GM12801 (cell line): ENCODE measurements at regions not wholly inside any gene's neighbourhood (a gene's known extent, or its start where the extent isn't known, plus 50 kb on each side); places are given as distances from the start of the nearest gene placed in this dataset.

Source experiments
- TF ChIP-seq, protein P1 (sequence below): IDR thresholded peaks from one replicate; pipeline ENCODE4 v1.5.1; 2011; ENCODE audit warnings: control low read depth; ENCODE audit not compliant: insufficient read length; ENCODE audit errors: extremely low read depth

DNA sequence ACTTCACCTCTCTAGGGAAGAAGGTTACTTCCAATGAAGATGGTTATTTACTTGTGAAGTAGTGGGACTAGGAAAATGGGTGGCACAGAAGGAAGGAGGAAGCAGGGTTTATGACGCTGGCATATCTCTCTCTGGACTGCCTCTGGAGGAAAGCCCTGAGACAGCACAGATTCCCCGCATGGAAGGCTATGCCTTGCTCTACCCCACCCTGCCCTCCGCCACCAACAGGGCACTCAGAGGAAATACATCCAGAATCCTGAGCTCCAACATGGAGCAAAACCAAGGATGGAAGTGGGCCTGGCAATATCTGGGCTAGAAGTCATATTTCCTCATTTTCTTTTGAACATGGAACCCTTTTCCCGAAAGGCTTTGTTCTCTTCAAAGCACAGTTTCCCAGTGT is 346.9 kb downstream of the ZSWIM6 start:
- TF ChIP-seq, protein P1, sequence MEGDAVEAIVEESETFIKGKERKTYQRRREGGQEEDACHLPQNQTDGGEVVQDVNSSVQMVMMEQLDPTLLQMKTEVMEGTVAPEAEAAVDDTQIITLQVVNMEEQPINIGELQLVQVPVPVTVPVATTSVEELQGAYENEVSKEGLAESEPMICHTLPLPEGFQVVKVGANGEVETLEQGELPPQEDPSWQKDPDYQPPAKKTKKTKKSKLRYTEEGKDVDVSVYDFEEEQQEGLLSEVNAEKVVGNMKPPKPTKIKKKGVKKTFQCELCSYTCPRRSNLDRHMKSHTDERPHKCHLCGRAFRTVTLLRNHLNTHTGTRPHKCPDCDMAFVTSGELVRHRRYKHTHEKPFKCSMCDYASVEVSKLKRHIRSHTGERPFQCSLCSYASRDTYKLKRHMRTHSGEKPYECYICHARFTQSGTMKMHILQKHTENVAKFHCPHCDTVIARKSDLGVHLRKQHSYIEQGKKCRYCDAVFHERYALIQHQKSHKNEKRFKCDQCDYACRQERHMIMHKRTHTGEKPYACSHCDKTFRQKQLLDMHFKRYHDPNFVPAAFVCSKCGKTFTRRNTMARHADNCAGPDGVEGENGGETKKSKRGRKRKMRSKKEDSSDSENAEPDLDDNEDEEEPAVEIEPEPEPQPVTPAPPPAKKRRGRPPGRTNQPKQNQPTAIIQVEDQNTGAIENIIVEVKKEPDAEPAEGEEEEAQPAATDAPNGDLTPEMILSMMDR: no peak

DNA sequence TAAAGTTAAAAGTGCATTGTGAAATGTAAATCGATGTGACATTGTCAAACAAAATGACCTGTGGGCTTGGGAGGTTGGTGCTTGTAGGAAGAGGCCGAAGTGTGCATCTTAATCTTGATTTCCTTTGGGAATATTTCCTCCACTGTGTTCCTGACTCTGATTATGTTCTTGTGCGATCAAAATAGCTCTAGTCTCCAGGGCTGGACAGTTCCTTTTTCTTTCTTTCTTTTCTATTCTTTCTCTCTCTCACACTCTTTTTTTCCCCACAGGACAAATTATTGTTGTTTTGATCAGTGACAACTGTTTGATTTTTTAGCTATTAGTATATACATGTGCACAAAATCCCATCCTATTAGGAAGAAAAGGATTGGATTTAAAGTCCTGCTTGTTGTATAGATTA is 347.5 kb downstream of the ZSWIM6 start:
- TF ChIP-seq, protein P1: no peak

DNA sequence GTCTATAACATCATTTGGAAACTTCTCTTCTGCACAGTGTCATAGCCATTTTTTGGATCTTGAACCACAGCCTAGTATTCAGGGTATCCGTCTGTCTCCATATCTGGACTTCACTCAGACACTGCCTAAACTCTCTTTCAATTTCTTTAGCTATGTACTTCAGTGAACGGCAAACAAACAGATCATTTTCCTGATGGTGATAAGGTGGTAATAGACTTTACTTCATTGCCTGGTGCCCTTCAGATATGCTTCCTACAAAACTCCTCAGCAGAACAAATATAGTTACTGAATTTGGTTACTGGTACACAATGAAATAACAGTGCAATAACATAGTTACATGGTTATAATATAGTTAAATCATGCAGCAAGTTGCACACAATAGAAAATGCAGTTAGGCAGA is 348.2 kb downstream of the ZSWIM6 start:
- TF ChIP-seq, protein P1: no peak

DNA sequence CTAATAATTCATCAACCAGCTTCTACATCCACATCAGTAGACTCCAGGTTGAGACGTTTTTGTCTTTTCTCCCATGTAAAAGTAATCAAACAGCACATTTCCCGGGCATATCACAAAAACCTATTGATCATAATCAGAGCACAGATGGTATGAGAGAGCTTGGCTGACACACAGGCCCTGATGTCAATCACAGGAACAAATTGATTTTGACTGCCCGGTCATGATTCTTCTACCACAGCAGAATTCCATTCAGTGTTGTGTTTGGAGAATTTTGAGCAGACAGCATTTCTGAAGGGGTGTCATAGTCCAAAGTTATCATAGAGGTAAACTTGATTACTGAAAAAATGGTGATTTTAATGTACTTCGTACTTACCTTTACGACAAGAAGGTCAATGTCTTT is 351.1 kb downstream of the ZSWIM6 start:
- TF ChIP-seq, protein P1: no peak

DNA sequence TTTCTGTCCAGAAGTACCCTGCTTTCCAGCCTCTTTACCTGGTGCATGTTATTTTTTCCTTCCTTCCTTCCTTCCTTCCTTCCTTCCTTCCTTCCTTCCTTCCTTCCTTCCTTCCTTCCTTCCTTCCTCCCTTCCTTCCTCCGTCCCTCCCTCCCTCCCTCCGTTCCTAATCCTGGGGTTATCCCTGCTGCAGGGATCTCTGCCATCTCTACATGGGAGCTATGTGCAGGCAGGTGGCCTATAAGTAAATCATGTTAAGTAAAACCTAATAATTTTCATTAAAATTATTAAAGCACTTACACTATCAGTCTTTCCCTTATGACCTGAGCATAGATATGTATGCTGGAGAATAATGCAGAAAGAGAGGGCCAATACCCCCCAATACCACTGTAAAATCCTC is 351.9 kb downstream of the ZSWIM6 start:
- TF ChIP-seq, protein P1: no peak

DNA sequence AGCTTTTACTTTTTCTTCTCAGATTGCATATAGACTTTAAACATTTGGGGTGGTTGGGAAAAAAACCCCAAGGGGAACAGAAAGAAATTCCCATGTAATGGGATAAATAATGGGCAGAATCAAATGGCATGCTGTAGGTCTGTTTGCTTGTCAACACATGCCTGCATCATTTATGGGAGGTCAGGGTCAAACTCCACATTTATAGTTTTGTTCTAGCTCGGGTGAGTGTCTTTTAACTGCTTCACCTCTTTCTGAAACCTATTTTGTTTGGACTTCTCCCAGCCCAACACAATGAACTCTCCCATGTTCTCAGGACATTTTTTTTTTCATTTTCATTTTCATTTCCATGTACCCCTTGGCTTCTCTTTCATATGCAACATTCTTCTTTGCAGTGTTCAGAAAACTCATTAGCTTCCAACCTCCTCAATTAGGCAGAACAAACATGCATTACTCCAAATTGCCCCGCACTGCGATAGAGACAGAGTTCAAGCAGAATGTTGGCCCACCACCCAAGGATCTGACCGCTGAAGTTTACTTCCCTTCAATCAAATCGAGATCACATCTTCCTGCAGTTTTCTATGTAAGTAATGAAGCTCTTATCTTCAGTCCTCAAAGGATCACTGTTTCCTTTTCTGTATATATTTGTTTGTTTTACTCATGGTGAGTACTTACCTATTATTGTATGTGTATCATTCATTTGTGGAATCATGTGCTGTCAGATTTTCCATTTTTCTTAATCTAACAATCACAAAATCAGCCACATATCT is 354.6 kb downstream of the ZSWIM6 start:
- TF ChIP-seq, protein P1: no peak

DNA sequence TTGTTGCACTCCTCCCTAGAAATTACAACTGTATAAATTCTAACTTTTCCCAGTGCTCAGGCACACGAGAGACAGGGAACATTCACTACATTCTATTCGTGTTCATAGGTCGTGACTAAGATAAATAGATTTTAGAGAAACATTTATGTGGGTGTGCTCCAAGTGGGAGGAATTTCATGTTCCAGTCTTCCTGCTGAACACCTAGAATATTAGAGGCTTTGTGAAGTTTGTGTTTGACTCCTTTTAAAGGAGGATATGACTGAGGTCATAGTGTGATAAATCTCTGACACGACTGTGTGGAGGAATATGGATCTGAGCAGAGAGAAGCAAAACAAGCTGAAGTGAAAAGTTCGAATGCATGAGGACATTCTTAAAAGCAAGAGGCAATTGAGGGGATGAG is 355.3 kb downstream of the ZSWIM6 start:
- TF ChIP-seq, protein P1: no peak
